Cerebellar nuclear complex (tissue), 1 donor: ENCODE measurements at regions not wholly inside any gene's neighbourhood (a gene's known extent, or its start where the extent isn't known, plus 50 kb on each side); places are given as distances from the start of the nearest gene placed in this dataset.
A peak's percentile ranks its signal among the peaks of the same experiment; 100 is the strongest.
"Not testable (repeated sequence)": the region's sequence is repeated elsewhere in the genome, so short reads cannot be mapped to it uniquely, and the experiment has no call there.

Experiments
- DNase-seq, 2 experiments: peaks; one replicate each; lab custom pipeline; 2025; lab: John Stamatoyannopoulos, UW

DNA sequence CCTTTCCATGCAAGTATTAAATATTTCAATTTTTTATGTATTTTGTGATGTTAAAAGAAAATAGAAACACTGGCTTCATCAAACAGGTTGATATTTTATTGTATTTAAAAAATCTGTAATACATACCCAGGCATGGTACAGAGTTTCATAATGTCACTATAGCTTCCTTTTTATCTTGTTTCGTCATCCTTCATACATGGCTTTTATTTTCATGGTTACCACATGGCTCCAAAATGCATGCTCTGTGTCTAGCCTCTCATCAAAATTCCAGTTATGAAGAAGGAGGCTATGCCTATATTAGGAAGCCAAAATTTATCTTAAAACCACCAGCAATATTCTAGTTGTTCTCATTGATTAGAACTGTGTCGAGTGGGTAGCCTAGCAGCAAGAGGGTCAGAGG, 464.8 kb downstream of the BTG1 start:
- DNase-seq: no peak

DNA sequence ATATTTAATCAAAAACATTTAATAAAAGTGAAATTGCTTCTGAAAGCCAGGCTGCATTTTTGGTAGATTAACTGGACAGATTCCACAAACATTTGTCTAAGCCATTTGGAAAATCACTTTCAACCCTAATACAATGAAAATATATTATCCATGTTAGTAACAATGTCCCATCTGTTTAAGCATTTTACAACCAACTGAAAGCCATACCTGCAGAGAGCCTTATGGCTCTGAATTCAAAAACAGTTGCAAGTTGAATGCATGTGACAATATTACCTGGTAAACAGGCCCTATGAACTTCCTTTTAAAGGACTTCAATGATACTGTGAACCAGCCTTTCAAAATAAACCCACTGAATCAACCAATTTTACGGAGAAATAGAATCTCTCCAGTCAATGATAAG, 468.1 kb downstream of the BTG1 start:
- peak in 1 of 2 experiments; percentile 44 for DNase-seq

DNA sequence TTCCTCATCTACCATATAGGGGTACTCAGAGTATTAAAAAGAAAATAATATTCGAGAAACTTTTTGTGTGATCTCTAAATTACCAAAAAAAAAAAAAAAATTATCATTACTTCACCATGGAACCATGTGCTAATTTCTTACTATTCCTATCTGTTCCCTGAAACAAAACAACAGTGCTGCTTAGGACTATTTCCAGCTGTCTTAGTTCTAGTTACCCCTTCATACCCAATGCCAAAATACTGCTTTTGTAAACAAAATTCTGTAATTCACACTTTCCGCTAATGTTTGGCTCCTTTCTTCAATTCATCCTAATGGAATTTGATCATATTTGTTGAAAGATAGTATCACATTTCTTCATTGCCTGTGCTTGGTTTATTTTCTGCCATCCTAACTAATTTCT, 470.2 kb downstream of the BTG1 start:
- DNase-seq: no peak

DNA sequence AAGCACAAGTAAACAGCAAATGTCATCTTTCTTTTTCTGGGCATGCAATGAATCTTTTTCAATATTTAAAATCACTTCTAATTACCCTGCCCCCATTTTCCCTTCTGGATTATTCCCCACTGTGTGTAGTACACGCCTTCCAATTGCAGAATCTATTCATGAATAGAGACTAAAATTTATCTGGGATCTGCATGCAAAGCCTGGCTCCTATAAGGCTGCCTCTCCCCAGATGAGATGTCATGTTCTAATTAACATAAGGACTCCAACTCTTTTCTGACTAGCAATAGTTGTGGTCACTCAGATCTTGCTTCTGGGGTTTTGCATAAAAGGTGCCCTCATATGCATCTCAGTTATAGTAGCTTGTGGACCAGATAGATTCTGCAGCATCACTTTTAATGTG, 473.5 kb downstream of the BTG1 start:
- DNase-seq: no peak

DNA sequence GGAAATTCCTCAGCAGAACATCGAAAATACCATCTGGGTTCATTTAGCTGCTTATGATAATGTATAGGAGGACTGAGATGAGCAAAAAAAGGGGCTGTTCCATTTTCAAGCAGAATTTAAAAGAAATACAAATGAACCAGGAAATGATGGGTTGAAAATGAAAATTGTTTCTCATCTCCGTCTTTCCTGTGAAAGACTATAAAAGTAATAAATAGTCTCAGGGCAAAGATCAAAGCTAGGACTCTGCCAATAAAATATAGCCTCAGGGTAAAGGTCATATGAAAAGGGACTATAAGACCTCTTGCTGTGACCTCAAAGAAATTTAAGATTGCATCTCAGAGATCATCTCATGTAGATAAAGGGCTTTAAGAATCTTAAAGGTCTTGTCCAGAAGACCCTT, 478.0 kb downstream of the BTG1 start:
- DNase-seq: no peak

DNA sequence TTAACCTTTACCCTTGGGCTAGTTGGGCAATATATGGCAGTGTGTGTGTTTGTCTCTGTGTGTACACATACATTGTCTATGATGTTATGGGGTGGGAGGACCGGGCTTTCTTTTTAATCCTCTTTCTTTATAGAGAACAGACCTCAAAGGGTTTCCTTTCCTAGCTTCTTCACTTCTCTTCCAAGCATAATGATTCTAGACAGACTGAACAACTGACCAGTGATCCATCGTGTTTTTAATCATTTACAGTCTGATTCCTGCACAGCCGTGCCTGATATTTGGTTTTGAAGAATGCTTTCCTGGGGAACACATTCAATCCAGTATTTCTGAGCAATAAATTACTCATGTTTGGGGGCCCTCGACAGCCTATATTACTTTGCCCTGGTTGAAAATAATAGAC, 481.1 kb upstream of the DCN start:
- no peak for DNase-seq

DNA sequence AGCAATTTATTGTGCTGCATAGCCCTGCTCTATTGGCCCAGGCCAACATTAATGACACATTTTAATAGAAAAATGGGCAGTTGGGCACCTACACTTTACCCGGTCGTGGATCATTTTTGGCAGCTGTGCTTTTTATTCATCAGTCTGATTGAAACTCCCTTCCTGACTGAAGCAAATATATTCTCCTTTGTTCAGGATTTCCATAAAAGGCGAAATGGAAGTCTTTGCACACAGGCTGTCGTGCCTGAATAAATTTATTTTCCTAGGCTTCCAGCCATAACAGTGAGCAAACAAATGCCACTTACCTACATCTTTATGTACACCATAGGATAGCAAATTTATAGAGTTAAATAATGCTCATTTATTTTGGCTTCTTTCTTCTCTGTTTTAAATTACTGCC, 480.7 kb upstream of the DCN start:
- DNase-seq: no peak

DNA sequence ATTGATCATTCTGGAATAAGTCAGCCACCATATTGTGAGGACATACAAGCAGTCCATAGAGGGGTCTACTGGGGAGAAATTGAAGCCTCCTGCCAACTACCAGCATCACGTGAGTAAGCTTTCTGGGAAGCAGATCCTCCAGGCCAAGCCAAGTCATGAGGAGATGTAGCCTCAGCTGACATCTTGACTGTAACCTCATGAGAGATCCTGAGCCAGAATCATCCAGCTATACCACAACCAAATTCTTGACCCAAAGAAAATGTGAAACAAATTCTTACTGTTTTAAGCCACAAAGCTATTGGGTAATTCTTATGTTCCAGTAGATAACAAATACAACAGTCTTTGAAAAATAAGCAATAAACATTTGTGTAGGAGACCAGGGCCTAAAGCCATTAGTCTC, 479.4 kb upstream of the DCN start:
- no peak for DNase-seq

DNA sequence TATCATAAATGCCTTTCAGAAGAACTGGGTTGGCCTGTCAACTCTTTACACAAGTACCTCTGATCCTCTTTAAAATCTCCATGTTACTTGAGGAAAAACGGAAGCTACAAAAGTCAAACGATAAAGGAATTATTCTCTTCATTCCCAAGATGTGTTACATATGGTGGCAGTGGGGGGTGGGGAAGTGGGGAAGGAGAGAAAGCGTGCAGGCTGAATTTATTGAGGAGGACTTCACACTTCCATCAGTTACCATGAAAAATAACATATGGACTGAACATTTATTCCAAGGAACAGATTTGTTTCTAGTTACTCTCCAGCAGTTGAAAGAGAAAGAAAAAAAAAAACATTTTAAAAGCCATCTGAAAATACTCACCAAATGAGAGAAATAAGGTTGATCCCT, 474.4 kb upstream of the DCN start:
- no peak for DNase-seq

DNA sequence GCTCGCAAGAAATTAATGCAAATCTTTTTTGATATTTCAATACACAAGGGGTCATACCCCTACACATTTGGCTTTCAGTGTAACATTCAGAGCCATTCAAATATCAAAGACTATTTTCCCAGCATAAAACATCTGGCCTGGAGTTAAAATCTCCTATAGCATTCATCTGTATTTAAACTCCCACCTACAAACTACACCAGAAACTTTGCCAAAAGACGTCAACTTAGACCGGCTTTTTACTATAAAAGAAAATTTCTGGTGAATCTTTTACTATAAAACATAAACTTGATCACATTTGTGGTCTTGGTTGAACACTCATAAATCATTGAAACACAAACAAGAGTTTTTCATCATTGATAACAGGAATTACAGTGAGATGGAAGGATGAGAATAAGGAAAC, 473.3 kb upstream of the DCN start:
- no peak for DNase-seq

DNA sequence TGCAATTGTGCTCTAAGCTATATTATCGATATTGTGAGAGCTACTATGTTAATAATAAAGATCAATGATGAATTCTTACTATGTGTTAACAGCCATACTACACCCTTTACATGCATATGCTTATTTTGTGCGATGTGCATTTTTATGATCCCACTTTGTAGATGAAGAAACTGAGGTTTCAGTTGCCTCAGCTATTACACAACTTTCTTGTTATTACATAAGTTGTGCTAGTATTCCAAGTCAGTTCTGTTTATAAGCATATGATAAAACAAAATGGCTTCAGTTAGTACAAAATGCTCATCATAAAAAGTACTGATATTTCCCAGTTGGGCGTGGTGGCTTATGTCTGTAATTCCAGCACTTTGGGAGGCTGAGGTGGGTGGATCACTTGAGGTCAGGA, 471.5 kb upstream of the DCN start:
- DNase-seq: no peak

DNA sequence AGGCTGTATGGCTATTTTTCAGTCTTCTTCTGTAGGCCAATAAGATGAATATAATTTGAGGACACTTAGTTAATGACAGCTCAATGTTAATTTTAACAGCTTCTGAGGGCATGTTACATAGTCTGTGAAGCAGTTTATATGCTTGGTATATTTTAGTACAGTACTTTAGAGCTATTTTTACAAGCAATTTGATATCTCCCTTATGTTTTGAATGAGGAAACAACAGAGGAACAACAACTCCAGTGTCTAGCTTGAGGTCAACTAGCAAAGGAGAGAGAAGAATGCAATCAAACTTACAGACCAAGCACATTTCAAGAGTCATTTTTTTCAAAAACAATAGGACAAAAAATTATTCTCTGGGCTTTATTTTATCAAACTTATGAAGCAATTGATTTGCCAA, 469.1 kb upstream of the DCN start:
- DNase-seq: no peak

DNA sequence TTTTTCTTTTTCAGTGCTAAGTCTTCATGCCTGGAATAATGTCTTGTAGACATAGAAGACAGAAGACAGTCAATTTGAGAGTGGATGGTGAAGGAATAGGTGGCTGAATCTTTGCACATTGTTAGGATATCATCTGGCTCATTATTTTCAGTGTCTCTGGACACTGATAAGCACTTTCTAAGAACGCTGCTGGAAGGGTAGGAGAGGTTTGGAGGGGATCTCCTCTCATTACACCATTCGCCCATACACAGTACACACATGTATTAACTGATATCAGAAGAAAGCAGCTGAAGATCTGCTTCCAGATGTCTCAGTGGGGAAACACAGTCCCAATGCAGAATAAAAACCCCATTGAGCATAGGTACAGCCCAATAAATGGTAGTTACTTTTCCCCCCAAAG, 461.1 kb upstream of the DCN start:
- DNase-seq: no peak

DNA sequence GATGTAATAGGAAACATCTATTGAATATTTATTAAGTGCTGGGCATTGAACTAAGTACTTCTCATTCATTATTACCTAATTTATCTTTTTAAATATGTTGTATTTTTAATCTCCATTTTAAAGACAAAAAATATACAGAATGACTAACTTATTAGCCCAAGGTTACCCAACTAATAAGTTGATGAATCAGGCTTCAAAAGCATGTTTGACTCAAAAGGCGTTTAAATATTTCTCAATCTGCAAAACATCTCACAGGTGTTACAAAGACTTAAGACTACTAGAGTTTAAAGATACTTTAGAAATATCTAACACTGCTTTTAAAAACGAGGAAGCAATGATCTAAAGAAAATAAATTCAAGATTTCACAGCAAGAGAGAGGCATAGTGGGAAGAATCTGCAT, 457.4 kb upstream of the DCN start:
- DNase-seq: no peak

DNA sequence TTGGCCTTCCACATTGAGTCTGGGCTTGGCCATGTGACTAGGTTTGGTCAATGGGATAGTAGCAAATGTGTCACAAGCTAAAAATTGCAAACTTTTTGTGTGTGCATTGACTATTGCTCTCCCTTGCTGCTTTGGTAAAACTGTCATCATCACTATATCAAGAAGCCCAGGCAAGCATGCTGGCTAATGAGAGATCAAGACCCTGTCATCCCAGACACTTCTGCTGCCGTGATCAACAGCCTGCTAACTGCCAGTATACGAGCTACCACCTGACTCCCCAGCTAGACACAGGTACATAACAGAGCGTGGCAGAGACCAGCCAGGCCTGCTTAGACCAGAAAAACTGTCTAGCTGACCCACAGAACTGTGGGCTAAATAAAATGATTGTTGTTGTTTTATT, 456.7 kb upstream of the DCN start:
- no peak for DNase-seq

DNA sequence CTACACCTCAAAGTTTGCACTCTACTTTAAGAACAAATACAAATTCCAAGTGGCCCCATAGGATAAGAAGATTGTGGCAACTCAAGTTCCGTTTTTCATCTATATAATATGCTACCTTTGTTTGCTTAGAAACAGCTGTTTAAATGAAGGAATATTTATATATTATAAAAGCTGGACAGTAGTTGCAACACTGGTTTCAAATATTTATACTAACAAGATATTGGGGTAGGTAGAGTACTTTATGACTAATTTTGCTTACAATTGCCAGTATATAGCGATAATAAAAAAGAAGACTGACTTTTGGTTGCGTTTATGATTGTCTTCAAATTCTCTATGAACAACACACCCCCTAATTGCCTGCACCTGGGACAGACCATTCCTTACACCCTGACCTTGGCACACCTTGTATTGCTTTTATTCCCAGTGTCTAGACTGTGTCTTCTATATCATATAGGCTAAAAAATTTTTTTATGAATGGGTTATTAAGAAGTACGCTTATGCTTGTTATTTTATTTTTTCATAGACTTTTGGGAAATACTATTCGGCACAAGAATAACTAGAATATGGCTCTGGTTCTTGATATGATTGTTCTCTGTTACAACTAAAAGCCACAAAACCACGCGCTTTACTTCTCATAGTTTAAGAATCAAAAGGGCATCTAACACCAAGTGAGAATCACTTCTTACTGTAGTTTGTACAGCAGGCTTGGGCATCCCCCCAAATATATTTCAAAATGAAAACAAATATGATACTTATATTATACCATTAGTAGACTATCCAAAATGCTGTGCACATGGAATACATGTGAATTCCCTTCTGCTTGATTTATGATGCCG, 455.4 kb upstream of the DCN start:
- DNase-seq: no peak

DNA sequence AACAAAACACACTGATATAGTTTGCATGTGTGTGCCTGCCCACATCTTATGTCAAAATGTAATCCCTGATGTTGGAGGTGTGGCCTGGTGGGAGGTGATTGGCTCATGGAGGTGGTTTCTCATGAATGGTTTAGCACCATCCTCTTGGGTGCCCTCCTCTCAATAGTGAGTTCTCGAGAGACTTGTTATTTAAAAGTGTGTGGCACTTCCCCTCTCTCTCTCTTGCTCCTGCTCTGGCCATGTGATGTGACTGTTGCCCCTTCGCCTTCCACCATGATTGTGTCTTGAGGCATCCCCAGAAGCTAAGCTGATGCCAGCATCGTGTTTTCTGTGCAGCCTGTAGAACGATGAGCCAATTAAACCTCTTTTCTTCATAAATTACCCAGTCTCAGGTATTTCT, 454.1 kb upstream of the DCN start:
- no peak for DNase-seq

DNA sequence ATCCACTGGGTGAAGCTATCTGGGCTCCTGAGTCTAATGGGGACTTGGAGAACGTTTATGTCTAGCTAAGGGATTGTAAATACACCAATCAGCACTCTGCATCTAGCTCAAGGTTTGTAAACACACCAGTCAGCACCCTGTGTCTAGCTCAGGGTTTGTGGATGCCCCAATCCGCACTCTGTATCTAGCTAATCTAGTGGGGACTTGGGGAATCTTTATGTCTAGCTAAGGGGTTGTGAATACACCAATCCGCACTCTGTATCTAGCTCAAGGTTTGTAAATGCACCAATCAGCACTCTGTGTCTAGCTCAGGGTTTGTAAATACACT, 451.7 kb upstream of the DCN start:
- not testable (repeated sequence) for DNase-seq

DNA sequence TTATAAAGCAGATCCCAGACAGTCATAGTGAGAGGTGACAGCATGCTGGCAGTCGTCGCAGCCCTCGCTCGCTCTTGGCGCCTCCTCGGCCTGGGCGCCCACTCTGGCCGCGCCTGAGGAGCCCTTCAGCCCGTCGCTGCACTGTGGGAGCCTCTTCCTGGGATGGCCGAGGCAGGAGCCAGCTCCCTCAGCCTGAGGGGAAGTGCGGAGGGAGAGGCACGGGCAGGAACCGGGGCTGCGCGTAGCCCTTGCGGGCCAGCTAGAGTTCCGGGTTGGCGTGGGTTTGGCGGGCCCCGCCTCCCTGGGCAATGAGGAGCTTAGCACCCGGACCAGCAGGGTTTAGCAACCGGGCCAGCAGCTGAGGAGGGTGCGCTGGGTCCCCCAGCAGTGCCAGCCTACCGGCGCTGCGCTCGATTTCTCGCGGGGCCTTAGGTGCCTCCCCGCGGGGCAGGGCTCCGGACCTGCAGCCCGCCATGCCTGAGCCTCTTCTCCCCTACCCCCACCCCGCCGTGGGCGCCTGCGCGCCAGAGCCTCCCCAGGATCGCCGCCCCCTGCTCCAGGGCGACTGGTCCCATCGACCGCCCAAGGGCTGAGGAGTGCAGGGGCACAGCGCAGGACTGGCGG, 451.2 kb upstream of the DCN start:
- no peak for DNase-seq

DNA sequence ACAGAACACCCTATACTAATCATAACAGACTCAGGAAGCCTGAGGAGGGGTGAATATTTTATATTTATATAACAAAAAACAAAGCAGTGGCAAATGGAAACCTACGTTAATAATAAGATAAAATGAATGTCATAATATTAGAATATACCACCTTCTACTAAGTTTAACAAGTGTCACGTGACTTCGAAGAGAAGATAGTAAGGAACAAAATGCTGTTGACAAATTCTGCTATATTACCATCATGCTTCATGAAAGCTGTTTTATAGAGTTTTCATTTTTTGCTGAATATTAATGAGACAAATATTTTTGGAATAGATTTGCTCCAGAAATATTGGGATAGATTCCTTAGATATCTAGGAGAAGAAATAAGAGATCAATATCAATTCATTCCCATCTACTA, 450.6 kb upstream of the DCN start:
- DNase-seq: no peak

DNA sequence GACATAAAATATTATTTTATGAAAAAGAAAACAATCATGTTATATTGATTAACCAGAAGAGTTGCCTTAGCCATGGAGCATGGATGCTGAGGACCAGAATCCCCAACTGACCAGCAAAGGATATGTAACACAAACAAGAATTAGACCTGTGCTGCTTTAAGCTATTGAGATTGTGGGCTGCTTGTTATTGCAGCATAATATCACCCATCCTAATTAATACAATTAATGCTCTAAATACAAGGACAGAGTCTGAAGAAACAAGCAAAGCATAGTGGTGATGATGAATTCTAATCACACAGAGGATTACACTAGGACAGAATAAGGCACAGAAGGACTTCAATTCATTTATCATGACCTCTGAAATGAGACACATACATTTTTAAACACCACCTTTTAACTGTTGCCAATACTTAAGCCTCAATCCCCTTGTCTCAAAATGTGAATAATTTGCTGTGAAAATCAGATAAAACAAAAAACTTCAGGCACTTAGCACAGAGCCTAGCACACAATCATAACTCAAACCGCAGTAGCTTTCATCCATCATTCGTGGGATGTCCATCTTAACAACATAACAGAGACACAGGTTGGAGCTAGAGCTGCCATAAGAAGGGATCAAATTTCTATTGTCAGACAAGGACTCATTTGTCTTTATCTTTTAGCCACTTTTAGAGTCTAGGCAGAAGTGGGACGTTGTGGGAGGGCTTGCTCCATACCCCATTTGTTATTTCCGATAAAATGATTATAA, 449.6 kb upstream of the DCN start:
- DNase-seq: no peak

DNA sequence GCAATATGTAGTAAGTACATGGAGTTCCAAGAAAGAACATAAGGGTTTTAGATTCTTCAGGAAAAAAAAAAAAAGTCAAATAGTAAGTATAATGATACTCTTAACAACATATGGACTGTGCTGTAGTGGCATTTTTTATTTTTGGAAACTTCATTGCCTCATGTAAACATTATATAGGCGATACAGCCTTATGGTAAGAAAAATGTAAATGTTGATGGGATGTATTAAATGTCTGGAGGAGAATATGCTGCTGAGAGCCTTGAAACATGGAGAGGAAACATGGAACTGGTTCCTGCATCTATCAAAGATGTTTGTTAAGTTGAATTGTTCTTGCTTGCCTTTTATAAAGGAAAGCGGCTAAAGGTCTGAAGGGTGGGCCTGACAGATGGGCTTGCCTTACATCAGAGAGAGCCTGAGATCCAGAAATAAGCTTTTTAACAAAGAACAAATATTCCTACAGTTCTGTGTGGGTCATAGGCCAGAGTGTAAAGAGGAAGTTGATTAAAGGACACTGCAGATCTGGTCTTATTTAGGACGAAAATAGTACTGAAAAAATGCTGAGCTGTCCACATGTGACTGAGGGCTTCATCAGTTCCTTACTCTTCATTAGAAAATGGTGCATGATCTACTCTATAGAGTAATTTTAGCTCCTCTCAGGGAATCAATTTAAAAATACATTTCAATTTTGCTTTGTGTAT, 448.1 kb upstream of the DCN start:
- no peak for DNase-seq

DNA sequence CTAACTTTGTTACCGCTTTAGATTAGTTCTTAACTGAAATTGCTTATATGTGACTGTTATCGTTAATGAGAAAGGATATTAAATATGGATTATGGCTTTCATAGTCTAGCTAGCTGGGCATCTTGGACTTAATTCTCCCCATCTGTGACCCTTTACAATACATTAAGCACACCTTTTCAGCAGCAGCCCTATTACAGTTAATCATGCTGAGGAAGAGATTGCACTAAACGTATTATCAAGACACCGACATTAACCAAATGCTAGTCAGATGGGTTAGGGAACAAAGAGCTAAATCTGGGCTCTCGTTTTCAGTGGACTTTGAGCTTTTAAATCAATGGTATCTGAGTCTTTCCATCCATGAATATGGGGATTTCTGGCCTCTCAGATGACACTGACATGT, 447.5 kb upstream of the DCN start:
- no peak for DNase-seq
